Gastrocnemius medialis (tissue), 4 donors: ENCODE measurements at regions not wholly inside any gene's neighbourhood (a gene's known extent, or its start where the extent isn't known, plus 50 kb on each side); places are given as distances from the start of the nearest gene placed in this dataset.

ENCODE experiments used
- POLR2A ChIP-seq, 2 donors: fragments of 450-650 bp; IDR thresholded peaks; one replicate each; pipeline ENCODE4 v1.6.1; 2017; ENCODE audit warnings: antibody characterized with exemption in 2 of 2, mild to moderate bottlenecking in 2 of 2, moderate library complexity in 2 of 2
- TF ChIP-seq, protein P1 (sequence below), 5 experiments: fragments of 450-650 bp in 3 of 5; fragments of 200-600 bp in 2 of 5; sonication (generic) in 2 of 5; IDR thresholded peaks in 4 of 5; conservative IDR thresholded peaks in 1 of 5; 1 replicate in 4 of 5; 2 replicates in 1 of 5; pipeline ENCODE4 v1.5.1; 2016 to 2019; ENCODE audit warnings: antibody characterized with exemption in 5 of 5, mild to moderate bottlenecking in 3 of 5, moderate library complexity in 3 of 5

GRCh38 chr1:65056234-65056633, 89.9 kb upstream of the JAK1 start:
- TF ChIP-seq, protein P1, sequence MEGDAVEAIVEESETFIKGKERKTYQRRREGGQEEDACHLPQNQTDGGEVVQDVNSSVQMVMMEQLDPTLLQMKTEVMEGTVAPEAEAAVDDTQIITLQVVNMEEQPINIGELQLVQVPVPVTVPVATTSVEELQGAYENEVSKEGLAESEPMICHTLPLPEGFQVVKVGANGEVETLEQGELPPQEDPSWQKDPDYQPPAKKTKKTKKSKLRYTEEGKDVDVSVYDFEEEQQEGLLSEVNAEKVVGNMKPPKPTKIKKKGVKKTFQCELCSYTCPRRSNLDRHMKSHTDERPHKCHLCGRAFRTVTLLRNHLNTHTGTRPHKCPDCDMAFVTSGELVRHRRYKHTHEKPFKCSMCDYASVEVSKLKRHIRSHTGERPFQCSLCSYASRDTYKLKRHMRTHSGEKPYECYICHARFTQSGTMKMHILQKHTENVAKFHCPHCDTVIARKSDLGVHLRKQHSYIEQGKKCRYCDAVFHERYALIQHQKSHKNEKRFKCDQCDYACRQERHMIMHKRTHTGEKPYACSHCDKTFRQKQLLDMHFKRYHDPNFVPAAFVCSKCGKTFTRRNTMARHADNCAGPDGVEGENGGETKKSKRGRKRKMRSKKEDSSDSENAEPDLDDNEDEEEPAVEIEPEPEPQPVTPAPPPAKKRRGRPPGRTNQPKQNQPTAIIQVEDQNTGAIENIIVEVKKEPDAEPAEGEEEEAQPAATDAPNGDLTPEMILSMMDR (IDR thresholded peaks at IDR 0.05 in 4 of 5, conservative IDR thresholded peaks at IDR 0.05 in 1 of 5) = no peak
- no peak for TF ChIP-seq POLR2A (IDR thresholded peaks at IDR 0.05)
